Gastrocnemius medialis (tissue), 4 donors: ENCODE measurements at regions not wholly inside any gene's neighbourhood (a gene's known extent, or its start where the extent isn't known, plus 50 kb on each side); places are given as distances from the start of the nearest gene placed in this dataset.

Source experiments
- CTCF ChIP-seq, 5 experiments: fragments of 450-650 bp in 3 of 5; fragments of 200-600 bp in 2 of 5; sonication (generic) in 2 of 5; IDR thresholded peaks in 4 of 5; conservative IDR thresholded peaks in 1 of 5; 1 replicate in 4 of 5; 2 replicates in 1 of 5; pipeline ENCODE4 v1.5.1; 2016 to 2019; ENCODE audit warnings: antibody characterized with exemption in 5 of 5, mild to moderate bottlenecking in 3 of 5, moderate library complexity in 3 of 5
- POLR2A ChIP-seq, 2 donors: fragments of 450-650 bp; IDR thresholded peaks; one replicate each; pipeline ENCODE4 v1.6.1; 2017; ENCODE audit warnings: antibody characterized with exemption in 2 of 2, mild to moderate bottlenecking in 2 of 2, moderate library complexity in 2 of 2

- TF ChIP-seq CTCF (IDR thresholded peaks at IDR 0.05 in 4 of 5, conservative IDR thresholded peaks at IDR 0.05 in 1 of 5), result no peak
- TF ChIP-seq POLR2A (IDR thresholded peaks at IDR 0.05), result no peak
Observed at GRCh38 chr6:130296854-130297253, 69.0 kb upstream of the TMEM200A start.
